Progenitor cell of endocrine pancreas (in vitro differentiated cells): ENCODE measurements at regions not wholly inside any gene's neighbourhood (a gene's known extent, or its start where the extent isn't known, plus 50 kb on each side); places are given as distances from the start of the nearest gene placed in this dataset.

Source experiments
- DNase-seq: peaks from one replicate; pipeline ENCODE4 v3.0.0; 2021; ENCODE audit warnings: low spot score; ENCODE audit not compliant: unreplicated experiment
- H3K27ac Mint-ChIP-seq: 2 replicates; pipeline ENCODE4 v1.8.0; 2021; ENCODE audit warnings: mild to moderate bottlenecking, moderate library complexity, mixed read lengths
- H3K27me3 Mint-ChIP-seq: 2 replicates; pipeline ENCODE4 v1.8.0; 2021; ENCODE audit warnings: mixed read lengths
- H3K36me3 Mint-ChIP-seq: 2 replicates; pipeline ENCODE4 v1.8.0; 2022; ENCODE audit warnings: mixed read lengths; ENCODE audit not compliant: insufficient read depth
- H3K4me1 Mint-ChIP-seq: 2 replicates; pipeline ENCODE4 v1.8.0; 2021; ENCODE audit warnings: low read depth, mixed read lengths
- H3K4me3 Mint-ChIP-seq: 2 replicates; pipeline ENCODE4 v1.8.0; 2021; ENCODE audit warnings: low read depth, mild to moderate bottlenecking, moderate library complexity, mixed read lengths
- H3K9me3 Mint-ChIP-seq: 2 replicates; pipeline ENCODE4 v1.8.0; 2021; ENCODE audit warnings: low read depth, mixed read lengths
- TF ChIP-seq, protein P1 (sequence below): fragments of 200-600 bp; sonication (generic); IDR thresholded peaks from one replicate; pipeline ENCODE4 v1.5.0; 2021; ENCODE audit warnings: antibody characterized with exemption, mild to moderate bottlenecking; ENCODE audit not compliant: unreplicated experiment

DNA sequence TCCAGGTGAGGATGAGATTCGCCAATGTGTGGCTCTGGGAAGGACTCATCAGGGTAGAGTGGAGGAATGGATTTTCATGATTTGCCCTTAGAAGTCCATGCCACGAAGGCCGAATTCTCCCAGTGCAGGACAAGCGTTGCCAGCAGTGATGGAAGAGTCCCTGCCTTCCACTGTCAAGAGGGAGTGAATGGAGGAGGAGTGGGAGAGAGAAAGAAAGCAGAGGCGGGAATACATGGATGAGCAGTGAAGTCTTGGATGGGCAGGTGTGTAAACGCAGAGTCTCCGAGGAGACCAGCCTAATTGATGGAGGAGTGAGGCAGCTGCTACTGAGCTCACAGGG is 419.2 kb downstream of the GLRX3 start:
- H3K4me3 Mint-ChIP-seq, result no peak overlapping the region
- H3K27me3 Mint-ChIP-seq, result peaks cover 28% of the 10 kb centered on the region
- no peaks in the 10 kb centered on the region for H3K9me3 Mint-ChIP-seq
- H3K4me1 Mint-ChIP-seq, result no peaks in the 10 kb centered on the region
- DNase-seq, result no peak
- H3K36me3 Mint-ChIP-seq, result no peaks in the 10 kb centered on the region
- TF ChIP-seq, protein P1, sequence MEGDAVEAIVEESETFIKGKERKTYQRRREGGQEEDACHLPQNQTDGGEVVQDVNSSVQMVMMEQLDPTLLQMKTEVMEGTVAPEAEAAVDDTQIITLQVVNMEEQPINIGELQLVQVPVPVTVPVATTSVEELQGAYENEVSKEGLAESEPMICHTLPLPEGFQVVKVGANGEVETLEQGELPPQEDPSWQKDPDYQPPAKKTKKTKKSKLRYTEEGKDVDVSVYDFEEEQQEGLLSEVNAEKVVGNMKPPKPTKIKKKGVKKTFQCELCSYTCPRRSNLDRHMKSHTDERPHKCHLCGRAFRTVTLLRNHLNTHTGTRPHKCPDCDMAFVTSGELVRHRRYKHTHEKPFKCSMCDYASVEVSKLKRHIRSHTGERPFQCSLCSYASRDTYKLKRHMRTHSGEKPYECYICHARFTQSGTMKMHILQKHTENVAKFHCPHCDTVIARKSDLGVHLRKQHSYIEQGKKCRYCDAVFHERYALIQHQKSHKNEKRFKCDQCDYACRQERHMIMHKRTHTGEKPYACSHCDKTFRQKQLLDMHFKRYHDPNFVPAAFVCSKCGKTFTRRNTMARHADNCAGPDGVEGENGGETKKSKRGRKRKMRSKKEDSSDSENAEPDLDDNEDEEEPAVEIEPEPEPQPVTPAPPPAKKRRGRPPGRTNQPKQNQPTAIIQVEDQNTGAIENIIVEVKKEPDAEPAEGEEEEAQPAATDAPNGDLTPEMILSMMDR, result no peak
- no peak overlapping the region for H3K27ac Mint-ChIP-seq

DNA sequence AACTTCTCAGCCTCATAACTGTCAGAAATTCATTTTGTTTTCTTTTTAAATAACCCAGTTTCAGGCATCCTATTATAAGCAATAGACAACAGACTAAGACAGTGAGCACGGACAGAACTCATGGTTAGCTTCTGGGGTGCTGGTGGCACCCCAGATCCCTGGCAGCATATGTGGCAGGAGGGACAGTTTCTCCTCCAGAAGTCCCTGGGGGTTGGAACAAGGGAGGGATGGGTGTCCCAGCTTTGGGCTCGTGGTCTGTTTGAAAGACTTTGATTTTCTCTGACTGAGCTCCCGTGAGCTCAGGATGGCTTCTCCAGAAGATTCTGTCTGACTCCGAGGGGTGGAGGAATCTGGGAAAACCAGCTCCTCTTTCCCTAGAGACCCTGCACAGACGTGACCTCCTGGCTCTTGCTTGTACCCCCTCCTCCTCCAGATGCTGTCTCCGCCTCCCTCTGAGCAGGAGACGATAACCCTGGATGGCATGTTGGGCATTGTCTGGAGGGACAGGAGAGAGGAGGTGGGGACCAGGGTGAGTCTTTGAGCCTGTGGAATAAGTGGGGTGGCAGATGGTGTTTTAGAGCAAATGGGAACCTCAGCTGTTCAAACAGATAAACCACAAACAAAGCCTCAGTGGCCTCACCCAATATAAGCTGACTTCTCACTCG is 421.1 kb downstream of the GLRX3 start:
- H3K27me3 Mint-ChIP-seq, result peaks cover 25% of the 10 kb centered on the region
- H3K36me3 Mint-ChIP-seq, result no peaks in the 10 kb centered on the region
- TF ChIP-seq, protein P1, result no peak
- no peaks in the 10 kb centered on the region for H3K9me3 Mint-ChIP-seq
- H3K4me3 Mint-ChIP-seq, result no peak overlapping the region
- no peaks in the 10 kb centered on the region for H3K4me1 Mint-ChIP-seq
- DNase-seq, result no peak
- H3K27ac Mint-ChIP-seq, result no peak overlapping the region

DNA sequence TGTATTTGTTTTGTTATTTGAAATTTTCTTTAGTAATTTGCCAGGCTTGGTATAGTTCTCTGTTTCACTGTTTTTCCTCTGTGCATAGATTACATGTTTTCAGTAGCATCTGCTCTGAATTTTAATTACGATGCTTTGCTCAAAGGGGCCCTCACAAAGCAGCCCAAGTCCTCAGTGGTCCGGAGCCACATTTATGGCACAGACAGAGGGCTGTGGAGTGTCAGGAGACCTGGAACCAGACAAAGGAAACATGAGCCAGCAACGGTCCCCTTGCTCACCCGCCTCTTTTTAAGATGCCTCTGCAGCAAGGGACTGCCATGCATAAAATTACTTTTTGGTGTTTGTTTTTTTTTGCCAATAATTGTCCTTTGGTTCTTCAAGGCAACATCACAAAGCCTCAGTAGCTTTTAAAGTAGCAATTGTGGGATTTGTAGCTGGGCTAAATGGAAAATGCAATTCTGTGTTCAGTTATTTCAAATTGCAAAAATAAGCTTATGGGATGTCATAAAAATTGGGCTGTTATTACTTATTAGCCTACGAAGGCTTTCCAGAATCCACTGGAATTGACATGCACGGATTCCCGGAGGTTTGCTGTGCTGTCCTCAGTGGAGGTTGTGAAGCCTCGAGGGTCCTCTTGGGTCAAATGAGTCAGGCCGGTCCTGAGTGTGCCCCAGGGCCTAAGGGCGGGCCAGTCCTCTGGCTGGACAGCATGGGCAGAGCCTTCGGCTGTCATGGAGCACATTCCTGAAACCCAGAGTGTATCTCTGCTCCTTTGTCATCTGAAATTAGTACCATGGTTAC is 422.8 kb downstream of the GLRX3 start:
- no peaks in the 10 kb centered on the region for H3K4me1 Mint-ChIP-seq
- H3K36me3 Mint-ChIP-seq, result no peaks in the 10 kb centered on the region
- no peaks in the 10 kb centered on the region for H3K9me3 Mint-ChIP-seq
- H3K27ac Mint-ChIP-seq, result no peak overlapping the region
- no peak for DNase-seq
- H3K4me3 Mint-ChIP-seq, result no peak overlapping the region
- H3K27me3 Mint-ChIP-seq, result peaks cover 26% of the 10 kb centered on the region
- TF ChIP-seq, protein P1, result no peak

DNA sequence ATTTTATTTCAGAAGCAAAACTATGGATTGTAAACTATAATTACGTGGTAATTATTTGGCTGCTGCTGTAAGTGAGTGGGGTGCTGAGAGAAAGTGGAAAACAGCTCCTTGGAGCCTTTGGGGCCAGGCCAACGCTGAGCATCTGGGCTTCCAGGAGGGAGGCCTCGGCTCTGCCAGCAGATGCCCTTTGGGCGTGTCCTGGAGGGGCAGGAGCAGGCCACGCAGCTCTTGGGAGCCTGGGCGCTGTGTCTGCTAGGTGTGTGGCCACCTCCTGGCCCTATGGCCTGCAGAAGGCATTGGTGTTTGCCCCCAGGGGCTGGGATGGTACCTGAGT is 423.3 kb downstream of the GLRX3 start:
- peaks cover 28% of the 10 kb centered on the region for H3K27me3 Mint-ChIP-seq
- H3K9me3 Mint-ChIP-seq, result no peaks in the 10 kb centered on the region

DNA sequence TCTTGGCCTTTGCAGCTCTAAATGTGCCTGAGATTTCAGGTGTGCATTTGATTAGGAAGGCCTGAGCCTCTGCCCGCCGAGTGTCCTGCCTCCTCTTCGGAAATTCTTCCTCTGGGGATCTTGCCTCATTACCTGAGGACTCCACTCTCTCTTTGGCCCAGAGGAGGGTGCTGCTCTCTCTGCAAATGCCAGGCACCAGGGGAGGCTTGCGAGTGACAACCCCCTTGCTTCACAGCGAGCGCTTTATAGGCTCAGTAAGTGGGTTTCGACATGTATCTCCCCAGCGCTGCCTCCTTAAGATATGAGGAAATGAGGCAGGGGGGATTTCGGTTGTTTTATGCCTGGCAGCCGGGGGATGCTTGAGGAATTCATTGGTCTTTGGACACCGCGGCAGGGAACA is 423.9 kb downstream of the GLRX3 start:
- Mint-ChIP-seq H3K4me3 (no peak overlapping the region), H3K27me3 (peaks cover 28% of the 10 kb centered on the region), H3K9me3 (no peaks in the 10 kb centered on the region), H3K4me1 (no peaks in the 10 kb centered on the region), H3K27ac (no peak overlapping the region), H3K36me3 (no peaks in the 10 kb centered on the region)
- no peak for DNase-seq
- TF ChIP-seq, protein P1, result no peak

More for the DNA sequence above, 423.3 kb downstream of the GLRX3 start:
- TF ChIP-seq, protein P1, result no peak
- Mint-ChIP-seq H3K4me3 (no peak overlapping the region), H3K4me1 (no peaks in the 10 kb centered on the region), H3K36me3 (no peaks in the 10 kb centered on the region), H3K27ac (no peak overlapping the region)
- DNase-seq, result no peak
